ENCODE measurements at regions not wholly inside any gene's neighbourhood (a gene's known extent, or its start where the extent isn't known, plus 50 kb on each side); places are given as distances from the start of the nearest gene placed in this dataset.

- no peak for TF ChIP-seq CTCF (IDR thresholded peaks at IDR 0.05)
- TF ChIP-seq POLR2A (IDR thresholded peaks at IDR 0.05): no peak
- TF ChIP-seq POLR2AphosphoS5 (IDR thresholded peaks at IDR 0.05): no peak
- TF ChIP-seq EP300 (IDR thresholded peaks at IDR 0.05; ENCODE audit: low read depth): no peak
Observed at GRCh38 chr10:130767116-130767730, 544.3 kb downstream of the TCERG1L start.
